ENCODE measurements at regions not wholly inside any gene's neighbourhood (a gene's known extent, or its start where the extent isn't known, plus 50 kb on each side); places are given as distances from the start of the nearest gene placed in this dataset.

GRCh38 chr13:79674765-79675515 is 194.0 kb downstream of the NDFIP2 start:
- TF ChIP-seq CTCF (IDR thresholded peaks at IDR 0.05) (no peak), POLR2A (IDR thresholded peaks at IDR 0.05) (no peak)

All from heart left ventricle (tissue), 13 donors.